Hematopoietic multipotent progenitor cell treated with erythropoietin and hydrocortisone succinate and interleukin-3 and kit ligand, for 17 days (in vitro differentiated cells): ENCODE measurements at regions not wholly inside any gene's neighbourhood (a gene's known extent, or its start where the extent isn't known, plus 50 kb on each side); places are given as distances from the start of the nearest gene placed in this dataset.
"Not testable (repeated sequence)": the region's sequence is repeated elsewhere in the genome, so short reads cannot be mapped to it uniquely, and the experiment has no call there.

Experiments used
- DNase-seq: peaks from one replicate; pipeline ENCODE4 v3.0.0-alpha.2; 2015; ENCODE audit warnings: low spot score

DNA sequence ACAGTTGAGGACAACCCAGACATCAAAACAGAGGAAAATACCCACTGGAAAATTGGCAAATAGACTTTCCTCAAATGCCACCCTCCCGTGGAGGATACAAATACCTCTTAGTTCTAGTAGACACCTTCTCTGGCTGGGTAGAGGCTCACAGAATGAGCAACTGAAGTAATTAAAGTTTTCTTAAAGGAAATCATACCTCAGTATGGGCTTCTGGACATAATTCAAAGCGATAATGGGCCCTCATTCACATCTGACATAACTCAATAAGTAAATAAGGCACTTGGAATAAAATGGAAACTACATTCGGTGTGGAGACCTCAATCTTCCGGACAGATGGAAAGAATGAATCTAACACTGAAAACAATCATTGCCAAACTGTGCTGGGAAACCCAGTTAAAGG lies 115.2 kb upstream of the PLCL2 start:
- DNase-seq = no peak

DNA sequence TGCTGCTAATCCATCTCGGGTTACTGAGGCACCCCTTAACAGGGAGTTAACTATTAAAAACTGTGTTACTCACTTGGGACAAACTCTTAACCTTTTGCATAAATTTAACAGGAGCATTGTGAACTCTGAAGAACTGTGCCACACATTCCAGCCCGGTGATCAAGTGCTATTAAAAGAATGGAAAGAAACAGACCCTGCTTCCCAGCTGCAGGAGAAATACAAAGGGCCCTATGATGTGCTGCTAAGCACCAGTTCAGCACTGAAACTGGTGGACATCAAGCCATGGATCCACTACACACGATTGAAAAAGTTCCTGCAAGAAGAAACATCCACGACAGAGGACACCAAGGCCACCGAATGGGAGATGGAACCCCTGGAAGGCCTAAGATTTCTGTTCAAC lies 114.7 kb upstream of the PLCL2 start:
- DNase-seq = no peak

DNA sequence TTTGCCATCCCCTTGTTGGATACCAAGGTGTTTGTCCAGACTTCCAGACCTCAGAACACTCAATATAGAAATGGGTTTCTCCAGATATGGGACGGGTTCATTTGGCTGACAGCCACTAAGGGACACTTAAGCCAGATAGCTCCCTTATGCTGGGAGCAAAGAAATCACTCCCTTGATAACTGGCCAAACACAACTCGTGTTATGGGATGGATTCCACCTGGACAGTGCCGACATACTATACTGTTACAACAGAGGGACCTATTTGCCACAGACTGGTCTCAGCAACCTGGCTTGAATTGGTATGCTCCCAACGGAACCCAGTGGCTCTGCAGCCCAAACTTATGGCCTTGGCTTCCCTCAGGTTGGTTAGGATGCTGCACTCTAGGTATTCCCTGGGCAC lies 114.0 kb upstream of the PLCL2 start:
- no peak for DNase-seq

DNA sequence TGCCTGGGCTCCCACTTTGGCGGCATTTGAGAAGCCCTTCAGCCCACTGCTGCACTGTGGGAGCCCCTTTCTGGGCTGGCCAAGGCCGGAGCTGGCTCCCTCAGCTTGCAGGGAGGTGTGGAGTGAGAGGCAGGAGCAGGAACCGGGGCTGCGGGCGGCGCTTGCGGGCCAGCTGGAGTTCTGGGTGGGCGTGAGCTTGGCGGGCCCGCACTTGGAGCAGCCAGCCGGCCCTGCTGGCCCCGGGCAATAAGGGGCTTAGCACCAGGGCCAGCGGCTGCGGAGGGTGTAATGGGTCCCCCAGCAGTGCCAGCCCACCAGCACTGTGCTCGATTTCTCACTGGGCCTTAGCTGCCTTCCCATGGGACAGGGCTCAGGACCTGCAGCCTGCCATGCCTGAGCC lies 111.2 kb upstream of the PLCL2 start:
- not testable (repeated sequence) for DNase-seq

DNA sequence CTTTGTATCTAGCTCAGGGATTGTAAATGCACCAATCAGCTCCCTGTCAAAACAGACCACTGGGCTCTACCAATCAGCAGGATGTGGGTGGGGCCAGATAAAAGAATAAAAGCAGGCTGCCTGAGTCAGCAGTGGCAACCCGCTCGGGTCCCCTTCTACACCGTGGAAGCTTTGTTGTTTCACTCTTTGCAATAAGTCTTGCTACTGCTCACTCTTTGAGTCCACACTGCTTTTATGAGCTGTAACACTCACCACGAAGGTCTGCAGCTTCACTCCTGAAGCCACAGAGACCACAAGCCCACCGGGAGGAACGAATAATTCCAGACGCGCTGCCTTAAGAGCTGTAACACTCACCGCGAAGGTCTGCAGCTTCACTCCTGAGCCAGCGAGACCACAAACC lies 110.2 kb upstream of the PLCL2 start:
- DNase-seq = not testable (repeated sequence)

DNA sequence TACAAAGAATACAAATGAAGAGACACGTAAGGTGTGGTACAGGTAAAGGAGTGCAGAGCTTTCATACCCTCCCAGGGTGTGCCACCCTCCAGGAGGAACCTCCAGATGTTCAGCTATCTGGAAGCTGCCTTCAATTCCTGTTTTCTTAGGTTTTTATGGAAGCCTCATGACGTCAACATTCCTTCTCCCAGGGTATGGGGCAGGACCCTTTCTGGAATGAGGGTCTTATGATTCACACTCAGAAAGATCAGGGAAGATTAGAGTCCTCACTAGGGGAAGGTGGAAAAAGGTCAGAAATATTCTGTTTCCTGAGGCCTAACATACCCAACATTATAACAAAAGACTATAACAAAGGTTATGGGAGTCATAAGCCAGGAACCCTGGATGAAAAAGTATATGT lies 99.8 kb upstream of the PLCL2 start:
- DNase-seq = no peak

DNA sequence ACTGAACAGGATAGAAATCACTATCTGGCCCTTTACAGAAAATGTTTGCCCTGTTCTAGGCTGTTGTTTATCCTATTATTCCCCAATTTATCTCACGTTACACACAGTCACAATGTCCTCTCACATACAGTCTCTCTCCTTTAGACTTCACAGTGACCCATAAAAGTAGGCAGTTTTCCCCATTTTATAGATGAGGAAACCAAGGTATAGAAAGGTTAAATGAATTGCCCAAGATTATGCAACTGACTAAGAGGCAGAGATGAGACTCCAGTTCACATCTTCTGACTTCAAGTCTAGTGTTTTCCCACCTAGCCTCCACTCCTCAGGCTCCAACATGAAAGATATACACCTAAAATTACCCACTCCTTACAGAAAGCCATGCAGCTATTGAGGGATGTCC lies 99.3 kb upstream of the PLCL2 start:
- no peak for DNase-seq

DNA sequence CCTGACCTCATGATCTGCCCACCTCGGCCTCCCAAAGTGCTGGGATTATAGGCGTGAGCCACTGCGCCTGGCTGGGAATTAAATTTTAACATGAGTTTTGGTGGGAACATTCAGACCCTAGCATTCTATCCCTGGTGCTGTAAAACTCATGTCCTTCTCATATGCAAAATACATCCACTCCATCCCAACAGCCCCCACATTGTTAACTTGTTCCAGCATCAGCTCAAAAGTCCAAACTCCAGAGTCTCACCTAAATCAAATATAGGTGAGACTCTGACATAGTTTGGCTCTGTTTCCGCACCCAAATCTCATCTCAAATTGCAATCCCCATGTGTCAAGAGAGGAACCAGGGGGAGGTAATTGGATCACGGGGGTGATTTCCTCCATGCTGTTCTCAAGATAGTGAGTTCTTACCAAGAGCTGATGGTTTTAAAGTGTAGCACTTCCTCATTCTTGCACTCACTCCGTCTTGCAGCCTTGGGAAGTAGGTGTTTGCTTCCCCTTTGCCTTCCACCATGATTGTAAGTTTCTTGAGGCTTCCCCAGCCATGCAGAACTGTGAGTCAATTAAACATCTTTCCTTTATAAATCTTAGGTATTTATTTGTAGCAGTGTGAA lies 96.2 kb upstream of the PLCL2 start:
- DNase-seq = no peak

DNA sequence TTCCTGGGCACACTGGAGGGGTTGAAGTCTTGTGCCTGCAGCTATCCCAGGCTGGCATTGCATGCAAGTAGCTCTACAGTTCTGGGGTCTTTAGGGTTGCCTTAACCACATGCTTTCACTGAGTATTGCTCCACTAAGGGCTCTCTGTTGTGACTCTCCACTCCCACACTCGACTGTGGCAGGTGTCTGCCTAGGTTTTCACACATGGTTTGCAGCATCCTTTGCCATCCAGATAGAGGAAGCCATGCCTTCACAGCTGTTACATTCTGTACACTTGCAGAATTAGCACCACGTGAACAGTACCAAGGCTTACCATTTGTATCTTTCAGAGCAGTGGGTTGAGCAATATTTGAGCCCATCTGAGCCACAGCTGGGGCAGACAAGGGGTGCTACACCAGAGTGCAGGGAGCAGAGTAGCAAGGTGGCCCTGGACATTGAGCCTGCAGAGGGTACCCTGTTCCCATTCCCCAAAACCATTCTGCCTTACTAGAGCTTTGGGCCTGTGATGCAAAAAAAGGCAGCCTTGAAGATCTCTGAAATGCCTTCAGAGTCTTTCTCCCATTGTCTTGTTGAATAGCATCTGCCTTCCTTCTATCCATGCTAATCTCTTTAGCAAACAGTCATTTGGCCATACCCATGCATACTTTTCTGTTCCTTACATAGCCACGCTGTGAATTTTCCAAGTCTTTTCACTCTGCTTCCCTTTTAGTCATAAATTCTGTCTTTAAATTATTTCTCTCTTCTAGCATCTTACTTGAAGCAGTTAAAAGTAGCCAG lies 95.2 kb upstream of the PLCL2 start:
- DNase-seq = no peak

DNA sequence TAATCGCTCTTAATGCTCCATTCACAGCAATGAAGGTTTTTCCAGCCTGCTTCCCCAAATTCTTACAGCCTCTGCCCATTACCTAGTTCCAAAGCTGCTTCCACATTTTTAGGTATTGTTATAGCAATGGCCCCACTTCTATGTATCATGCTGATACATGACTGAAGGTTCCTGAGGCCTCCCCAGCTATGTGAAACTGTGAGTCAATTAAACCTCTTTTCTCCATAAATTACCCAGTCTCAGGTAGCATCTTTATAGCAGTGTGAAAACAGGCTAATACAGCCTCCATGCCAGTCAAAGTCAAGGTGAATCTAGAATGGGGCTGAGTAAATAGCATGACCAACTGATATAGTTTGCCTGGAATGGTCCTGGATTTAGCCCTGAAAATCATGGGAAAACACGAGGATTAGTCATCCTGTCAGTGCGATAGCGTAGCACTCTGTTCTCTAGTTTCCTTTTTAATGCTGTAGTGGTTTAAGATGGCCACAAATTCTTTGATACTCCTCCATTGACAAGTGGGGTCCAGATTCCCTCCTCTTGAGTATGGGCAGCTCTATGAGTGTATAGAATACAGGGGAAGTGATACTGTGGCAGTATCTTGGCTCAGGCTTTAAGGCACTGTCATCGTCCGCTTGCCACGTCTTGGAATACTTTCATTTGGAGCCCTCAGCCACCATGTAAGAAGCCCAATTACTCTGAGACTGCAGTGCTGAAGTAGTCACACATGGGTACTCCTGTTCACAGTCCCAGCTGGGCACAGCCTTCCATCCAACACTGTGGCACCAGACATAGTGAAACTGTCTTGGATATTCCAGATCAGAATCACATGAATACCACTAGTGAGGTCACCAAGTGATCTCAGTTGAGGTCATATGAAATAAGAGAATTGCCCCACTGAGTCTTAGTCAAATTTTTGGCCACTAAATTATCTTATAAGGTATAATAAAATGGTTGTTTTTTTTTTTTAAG lies 94.0 kb upstream of the PLCL2 start:
- DNase-seq = no peak

DNA sequence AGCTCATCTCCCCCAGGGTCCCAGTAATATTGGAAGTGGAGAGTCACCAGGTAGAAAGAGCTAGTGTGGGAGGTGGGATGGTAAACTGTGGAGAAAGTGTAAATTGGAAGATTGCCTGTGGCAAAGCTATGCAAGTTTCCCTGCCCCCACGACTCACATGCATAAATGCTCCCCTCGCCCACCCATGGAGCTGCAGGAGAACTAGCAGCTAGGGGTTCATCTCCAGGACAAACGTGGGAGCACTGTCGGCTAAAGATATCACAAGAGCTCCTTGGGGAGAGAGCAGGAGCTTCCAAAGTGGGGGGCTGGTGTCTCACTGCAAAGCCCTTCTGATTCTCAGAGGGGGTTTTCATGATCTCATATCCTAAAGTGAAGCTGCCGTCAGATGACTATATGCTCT lies 91.4 kb upstream of the PLCL2 start:
- no peak for DNase-seq

DNA sequence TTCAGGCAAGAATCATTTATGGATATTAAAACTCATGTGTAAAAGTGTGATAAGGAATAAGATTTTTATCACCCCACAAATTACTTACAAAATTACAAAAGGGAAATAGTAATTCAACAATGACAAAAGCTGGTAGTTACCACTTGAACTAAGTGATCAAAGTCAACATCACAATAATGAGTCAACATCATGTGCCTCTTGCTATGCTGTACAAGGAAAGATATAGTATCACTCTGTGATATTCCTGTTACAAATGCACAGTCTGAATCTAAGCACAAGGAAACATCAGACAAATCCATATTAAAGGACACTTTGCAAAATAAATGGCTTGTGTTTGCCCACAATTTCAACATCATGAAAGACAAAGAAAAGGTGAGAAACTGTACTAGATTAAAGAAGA lies 90.5 kb upstream of the PLCL2 start:
- no peak for DNase-seq

DNA sequence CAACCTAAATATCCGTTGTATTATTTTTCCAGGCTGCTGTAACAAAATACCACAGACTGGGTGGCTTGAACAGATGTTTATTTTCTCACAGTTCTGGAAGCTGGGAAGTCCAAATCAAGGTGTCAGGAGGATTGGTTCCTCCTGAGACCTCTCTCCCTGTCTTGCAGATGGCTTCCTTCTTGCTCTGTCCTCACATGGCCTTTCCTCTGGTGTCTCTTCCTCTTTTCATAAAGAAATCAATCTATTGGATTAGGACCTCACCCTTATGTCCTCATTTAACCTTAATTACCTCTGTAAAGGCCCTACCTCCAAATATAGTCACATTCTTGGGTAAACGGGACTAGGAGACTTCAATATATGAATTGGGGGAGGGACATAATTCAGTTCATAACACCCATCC lies 89.2 kb upstream of the PLCL2 start:
- DNase-seq = no peak

DNA sequence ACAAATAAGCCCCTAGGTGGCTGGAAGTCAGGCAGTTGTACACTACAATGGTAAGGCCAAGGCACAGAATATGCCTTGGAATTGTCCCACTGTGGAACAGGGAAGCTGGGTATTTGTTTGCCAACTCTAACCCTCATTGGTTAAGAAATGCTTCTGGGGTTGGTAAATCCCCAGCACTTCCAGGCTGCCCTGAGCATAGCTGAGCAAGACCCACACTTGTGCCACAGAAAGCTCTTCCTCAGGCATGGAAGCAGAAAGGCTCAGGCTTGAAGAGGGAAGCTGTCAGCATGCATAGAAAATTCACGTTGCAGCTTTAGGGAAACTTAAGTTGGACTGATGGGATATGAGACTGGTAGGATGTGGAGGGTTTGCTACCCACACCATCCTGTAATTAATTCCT lies 86.9 kb upstream of the PLCL2 start:
- no peak for DNase-seq

DNA sequence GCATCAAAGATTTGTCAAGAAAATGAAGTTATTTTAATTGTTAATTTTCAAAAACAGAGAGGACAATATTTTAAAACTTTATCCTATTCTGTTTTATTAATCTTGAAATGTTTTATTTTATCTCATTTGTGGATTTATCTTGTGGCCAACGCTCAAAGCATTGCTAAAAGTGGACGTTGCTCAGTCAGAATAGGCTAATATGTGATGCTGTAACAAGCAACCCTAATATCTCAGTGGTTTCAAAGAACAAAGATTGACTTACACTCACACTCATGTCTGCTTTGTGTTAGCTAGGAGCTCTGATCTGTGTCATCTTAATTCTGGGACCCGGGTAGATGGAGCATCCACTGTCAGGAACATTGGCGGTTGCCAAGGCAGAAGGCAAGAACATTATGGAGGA lies 86.0 kb upstream of the PLCL2 start:
- no peak for DNase-seq

DNA sequence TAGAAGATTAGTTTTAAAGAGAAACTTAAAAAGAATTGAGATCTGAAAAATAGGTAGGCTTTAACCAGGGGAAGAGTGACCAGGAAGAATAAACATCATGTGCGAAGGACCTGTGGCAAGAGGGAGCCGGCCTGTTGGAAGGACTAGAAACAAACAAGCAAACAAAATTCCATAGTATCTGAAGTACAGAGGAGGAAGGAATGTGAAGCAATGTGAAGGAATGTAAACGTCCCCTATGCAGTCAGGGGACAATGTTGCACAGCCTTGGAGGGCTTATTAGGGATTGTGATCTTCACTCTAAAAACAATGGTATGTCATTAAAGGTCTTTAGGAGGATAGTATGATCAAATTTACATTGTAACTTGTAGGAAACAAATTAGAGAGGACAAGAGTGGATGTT lies 84.4 kb upstream of the PLCL2 start:
- no peak for DNase-seq

DNA sequence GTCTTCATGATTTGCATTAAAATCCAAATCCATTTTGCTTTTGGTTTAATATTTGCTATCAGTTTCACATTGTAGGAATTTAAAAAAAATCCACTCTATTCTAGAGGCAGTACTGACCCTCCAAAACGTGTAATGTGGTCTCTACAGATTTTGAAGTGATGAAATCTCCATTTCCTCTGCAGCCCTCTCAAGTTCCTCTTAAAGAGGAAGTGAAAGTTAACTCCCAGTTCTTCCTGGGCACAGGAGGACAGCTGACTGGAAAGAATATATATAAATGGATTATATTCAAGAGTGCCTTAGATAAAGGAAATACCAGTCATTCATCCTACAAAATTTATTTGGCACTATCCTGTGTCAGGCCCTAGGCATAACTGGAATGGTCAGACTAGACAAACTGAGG lies 83.5 kb upstream of the PLCL2 start:
- DNase-seq = no peak

DNA sequence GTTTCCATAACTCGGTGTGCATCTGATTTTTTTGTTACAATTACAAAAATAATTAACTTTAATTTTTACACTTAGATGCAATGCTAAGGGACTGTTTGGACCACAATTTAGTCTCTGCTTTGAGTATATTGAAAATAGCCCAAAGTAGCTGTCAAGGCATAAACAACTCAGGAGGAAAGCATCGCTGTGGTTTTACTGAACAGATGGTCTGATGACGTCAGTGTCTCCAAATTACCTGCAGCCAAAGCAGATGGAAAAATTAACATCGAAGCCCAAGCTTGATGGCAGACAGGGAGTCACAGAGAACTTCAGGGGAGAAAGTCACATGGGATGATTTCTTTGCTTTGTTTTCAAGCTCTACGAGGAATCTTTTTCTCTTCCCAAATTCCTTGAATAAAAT lies 83.1 kb upstream of the PLCL2 start:
- DNase-seq = no peak

DNA sequence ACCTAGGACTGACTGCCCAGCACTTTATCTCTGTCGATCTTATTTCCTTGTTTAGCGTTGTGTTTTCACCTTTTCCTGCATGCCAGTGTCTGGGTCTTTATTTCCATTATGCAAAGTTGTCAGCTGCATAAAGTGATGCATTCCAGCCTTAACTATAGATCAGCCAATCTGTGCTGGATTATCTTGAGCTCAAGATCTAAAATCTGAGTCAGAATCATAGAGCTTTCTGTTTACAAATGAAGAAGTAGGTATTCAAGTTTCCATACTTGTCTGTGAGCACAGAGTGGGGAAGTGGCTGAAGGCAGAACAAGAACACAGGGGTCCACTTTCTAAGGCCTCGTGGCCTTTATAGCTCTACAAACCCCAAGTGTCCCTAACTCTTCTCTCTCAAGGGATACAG lies 82.4 kb upstream of the PLCL2 start:
- DNase-seq = no peak

DNA sequence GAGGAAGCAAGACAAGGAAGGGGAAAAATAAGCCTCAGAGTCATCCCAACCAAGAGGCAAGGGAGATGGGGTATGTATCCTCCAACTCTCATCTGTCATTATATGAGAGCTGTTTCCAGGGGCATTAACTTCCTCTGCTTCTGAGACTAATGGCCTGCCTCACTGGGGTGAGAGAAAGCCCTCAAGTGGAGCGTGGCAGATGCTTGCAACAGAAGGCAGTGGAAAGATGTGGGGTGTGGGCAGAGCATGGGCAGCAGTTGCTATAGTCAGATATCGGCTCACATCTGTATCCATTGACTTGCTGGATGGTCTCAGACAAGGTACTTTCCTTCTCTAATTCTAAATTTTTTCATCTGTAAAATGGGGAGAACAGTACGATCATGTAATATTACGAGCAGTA lies 81.7 kb upstream of the PLCL2 start:
- DNase-seq = no peak

DNA sequence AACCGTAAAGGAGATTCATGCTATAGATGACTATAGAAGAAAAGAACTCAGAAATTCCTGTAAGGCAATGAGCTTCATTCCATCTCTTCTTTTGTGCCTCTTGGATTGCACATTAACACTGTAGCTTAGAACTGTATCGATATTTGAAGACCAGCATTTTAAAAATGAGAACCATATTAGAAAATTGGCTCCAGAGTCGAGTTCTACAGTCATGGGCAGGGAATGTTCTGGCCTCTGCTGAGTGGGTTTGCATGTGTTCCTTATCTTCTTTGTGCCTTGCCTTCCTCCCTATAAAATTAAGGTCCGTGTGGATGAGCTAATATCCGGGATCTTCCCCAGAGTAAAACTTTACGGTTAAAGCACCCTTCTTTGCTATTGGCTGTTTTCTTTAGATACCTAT lies 77.4 kb upstream of the PLCL2 start:
- DNase-seq = no peak

DNA sequence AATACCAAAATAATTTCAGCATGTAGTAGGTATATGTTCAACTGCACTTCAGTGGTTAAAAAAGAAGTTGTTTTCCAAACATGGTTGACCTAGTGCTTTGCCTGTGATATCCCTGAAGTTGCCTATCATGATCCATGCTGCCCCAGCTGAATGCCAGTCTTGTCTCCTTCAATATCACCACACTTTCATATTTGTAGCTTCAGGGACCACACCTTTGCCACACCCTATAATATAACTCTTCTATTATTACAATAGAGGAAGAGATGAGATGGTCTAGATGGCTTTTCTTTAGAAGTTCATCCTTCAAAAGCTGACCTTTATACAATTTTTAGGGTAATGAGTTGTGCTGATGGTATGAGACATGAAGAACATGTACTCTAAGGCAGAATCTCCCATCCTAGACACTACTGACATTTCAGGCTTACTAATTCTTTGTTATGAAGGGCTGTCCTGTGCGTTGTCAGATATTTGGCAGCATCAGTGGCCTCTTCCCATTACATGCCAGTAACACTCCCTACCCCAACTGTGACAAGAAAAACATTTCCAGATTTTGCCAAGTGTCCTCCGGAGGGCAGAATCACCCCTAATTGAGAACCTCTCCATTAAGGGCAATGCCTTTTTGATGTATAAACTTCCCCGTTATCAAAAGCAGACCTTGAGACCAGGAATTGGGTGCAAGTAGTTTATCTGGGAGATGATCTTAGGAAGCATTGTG lies 76.2 kb upstream of the PLCL2 start:
- DNase-seq = peak; percentile 36
